ENCODE measurements at regions not wholly inside any gene's neighbourhood (a gene's known extent, or its start where the extent isn't known, plus 50 kb on each side); places are given as distances from the start of the nearest gene placed in this dataset.

GRCh38 chr5:159539678-159540077, 209.4 kb upstream of the IL12B start:
- H3K4me1 ChIP-seq, result no peaks in the 10 kb centered on the region
- no peaks in the 10 kb centered on the region for H3K9me3 ChIP-seq
- TF ChIP-seq, protein P1, sequence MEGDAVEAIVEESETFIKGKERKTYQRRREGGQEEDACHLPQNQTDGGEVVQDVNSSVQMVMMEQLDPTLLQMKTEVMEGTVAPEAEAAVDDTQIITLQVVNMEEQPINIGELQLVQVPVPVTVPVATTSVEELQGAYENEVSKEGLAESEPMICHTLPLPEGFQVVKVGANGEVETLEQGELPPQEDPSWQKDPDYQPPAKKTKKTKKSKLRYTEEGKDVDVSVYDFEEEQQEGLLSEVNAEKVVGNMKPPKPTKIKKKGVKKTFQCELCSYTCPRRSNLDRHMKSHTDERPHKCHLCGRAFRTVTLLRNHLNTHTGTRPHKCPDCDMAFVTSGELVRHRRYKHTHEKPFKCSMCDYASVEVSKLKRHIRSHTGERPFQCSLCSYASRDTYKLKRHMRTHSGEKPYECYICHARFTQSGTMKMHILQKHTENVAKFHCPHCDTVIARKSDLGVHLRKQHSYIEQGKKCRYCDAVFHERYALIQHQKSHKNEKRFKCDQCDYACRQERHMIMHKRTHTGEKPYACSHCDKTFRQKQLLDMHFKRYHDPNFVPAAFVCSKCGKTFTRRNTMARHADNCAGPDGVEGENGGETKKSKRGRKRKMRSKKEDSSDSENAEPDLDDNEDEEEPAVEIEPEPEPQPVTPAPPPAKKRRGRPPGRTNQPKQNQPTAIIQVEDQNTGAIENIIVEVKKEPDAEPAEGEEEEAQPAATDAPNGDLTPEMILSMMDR (IDR thresholded peaks at IDR 0.05), result no peak
- TF ChIP-seq POLR2A (IDR thresholded peaks at IDR 0.05), result no peak
- H3K4me3 ChIP-seq, result no peak overlapping the region
- no peaks in the 10 kb centered on the region for H3K36me3 ChIP-seq
- no peaks in the 10 kb centered on the region for H3K27me3 ChIP-seq
- H3K27ac ChIP-seq, result no peak overlapping the region
- no peak for DNase-seq
- intact Hi-C loops (cut with DNase I; ENCODE audit: low total_unique reads), result no loop called here

DNA sequence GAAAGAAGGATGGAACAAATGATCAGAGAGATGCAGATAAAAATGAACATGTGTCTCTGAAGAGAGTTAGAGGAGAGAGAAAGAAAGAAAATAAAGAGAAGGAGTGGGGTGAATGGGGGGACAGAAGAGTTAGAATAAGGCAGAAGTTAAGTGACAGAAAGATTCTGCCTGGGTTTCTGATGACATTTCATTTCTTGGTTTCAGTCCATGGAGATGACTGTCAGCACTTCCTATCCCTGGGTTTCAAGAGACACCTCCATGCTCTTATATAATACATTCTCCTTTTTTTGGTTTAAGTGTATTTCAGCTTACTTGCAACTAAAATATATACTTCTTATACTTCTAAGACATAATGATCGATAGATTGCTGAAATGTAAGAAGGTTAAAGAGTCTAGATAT, 213.0 kb upstream of the IL12B start:
- no peak for TF ChIP-seq POLR2A (IDR thresholded peaks at IDR 0.05)
- TF ChIP-seq, protein P1 (IDR thresholded peaks at IDR 0.05), result no peak
- intact Hi-C loops (cut with DNase I; ENCODE audit: low total_unique reads), result no loop called here
- H3K36me3 ChIP-seq, result no peaks in the 10 kb centered on the region
- DNase-seq, result no peak
- H3K27ac ChIP-seq, result no peak overlapping the region
- H3K9me3 ChIP-seq, result no peaks in the 10 kb centered on the region
- H3K4me3 ChIP-seq, result no peak overlapping the region
- H3K4me1 ChIP-seq, result no peaks in the 10 kb centered on the region
- H3K27me3 ChIP-seq, result no peaks in the 10 kb centered on the region

DNA sequence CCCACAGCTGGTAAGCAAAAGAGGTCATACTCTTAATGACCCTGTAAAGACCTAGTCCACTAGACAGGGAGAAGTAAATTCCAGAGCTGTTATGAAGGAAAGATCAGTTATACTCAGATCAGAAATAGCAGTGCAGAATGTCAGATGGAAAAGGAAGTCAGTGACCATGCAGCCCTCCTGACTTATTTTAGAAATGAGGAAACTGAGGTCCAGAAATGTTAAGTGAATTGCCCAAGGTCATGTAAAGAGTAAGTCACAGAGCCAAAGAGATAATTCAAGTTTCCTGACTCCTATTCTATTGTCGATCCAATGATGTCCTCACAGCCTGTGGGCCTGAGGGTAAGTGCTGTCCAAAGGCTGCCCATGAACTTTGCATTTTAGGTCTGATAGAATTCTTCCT, 214.9 kb upstream of the IL12B start:
- no peak for DNase-seq
- H3K4me3 ChIP-seq, result no peak overlapping the region
- intact Hi-C loops (cut with DNase I; ENCODE audit: low total_unique reads), result no loop called here
- H3K36me3 ChIP-seq, result no peaks in the 10 kb centered on the region
- H3K9me3 ChIP-seq, result no peaks in the 10 kb centered on the region
- H3K27ac ChIP-seq, result no peak overlapping the region
- TF ChIP-seq, protein P1 (IDR thresholded peaks at IDR 0.05), result no peak
- TF ChIP-seq POLR2A (IDR thresholded peaks at IDR 0.05), result no peak
- H3K27me3 ChIP-seq, result no peaks in the 10 kb centered on the region
- H3K4me1 ChIP-seq, result no peaks in the 10 kb centered on the region

GRCh38 chr5:159547466-159548195, 217.3 kb upstream of the IL12B start:
- Histone ChIP-seq H3K36me3 (no peaks in the 10 kb centered on the region), H3K27me3 (no peaks in the 10 kb centered on the region), H3K4me3 (no peak overlapping the region), H3K4me1 (no peaks in the 10 kb centered on the region), H3K9me3 (no peaks in the 10 kb centered on the region), H3K27ac (no peak overlapping the region)
- intact Hi-C loops (cut with DNase I; ENCODE audit: low total_unique reads), result no loop called here
- TF ChIP-seq, protein P1 (IDR thresholded peaks at IDR 0.05), result no peak
- no peak for TF ChIP-seq POLR2A (IDR thresholded peaks at IDR 0.05)
- no peak for DNase-seq

GRCh38 chr5:159548517-159548916, 218.2 kb upstream of the IL12B start:
- intact Hi-C loops (cut with DNase I; ENCODE audit: low total_unique reads), result no loop called here
- no peak for DNase-seq

More at GRCh38 chr5:159548517-159548916, 218.2 kb upstream of the IL12B start:
- H3K36me3 ChIP-seq, result no peaks in the 10 kb centered on the region
- TF ChIP-seq, protein P1 (IDR thresholded peaks at IDR 0.05), result no peak
- TF ChIP-seq POLR2A (IDR thresholded peaks at IDR 0.05), result no peak
- no peaks in the 10 kb centered on the region for H3K9me3 ChIP-seq
- no peak overlapping the region for H3K27ac ChIP-seq
- H3K4me1 ChIP-seq, result no peaks in the 10 kb centered on the region
- no peaks in the 10 kb centered on the region for H3K27me3 ChIP-seq
- no peak overlapping the region for H3K4me3 ChIP-seq

Data from uterus (tissue), 3 donors.